Common myeloid progenitor, CD34-positive (primary cell): ENCODE measurements at regions not wholly inside any gene's neighbourhood (a gene's known extent, or its start where the extent isn't known, plus 50 kb on each side); places are given as distances from the start of the nearest gene placed in this dataset.

Source experiments
- CTCF ChIA-PET: fragments of 350-600 bp; sonication (Branson Sonifier 250); formaldehyde crosslinking; loops from one replicate; lab custom pipeline; 2021; ENCODE audit warnings: antibody characterized with exemption; lab: Charles Lee
- POLR2A ChIA-PET: fragments of 350-600 bp; sonication (Branson Sonifier 250); formaldehyde crosslinking; loops from one replicate; lab custom pipeline; 2021; ENCODE audit warnings: antibody characterized with exemption; lab: Charles Lee
- DNase-seq, 3 donors: peaks; one replicate each; pipeline versions ENCODE4 v3.0.0 to v3.0.0-alpha.2; 2013
- H3K27ac ChIP-seq, 2 experiments: 1 replicate in 1 of 2; 2 replicates in 1 of 2; pipeline ENCODE4 v1.7.0; 2013; ENCODE audit warnings: inconsistent platforms in 2 of 2, low read length in 2 of 2, mild to moderate bottlenecking in 2 of 2, low read depth in 1 of 2, moderate library complexity in 1 of 2; ENCODE audit not compliant: severe bottlenecking in 2 of 2, insufficient read depth in 1 of 2, poor library complexity in 1 of 2
- H3K27me3 ChIP-seq, 5 experiments: replicated peaks in 2 of 5; 1 replicate in 3 of 5; 2 replicates in 2 of 5; pipeline versions ENCODE4 v1.6.1 to v1.7.0; 2013; ENCODE audit warnings: low read length in 4 of 5, mild to moderate bottlenecking in 2 of 5, moderate library complexity in 2 of 5, inconsistent platforms in 1 of 5; ENCODE audit not compliant: insufficient read depth in 5 of 5, control insufficient read depth in 4 of 5
- H3K36me3 ChIP-seq, 4 experiments: 1 replicate in 2 of 4; 2 replicates in 2 of 4; pipeline versions ENCODE4 v1.6.1 to v1.7.0; 2013; ENCODE audit warnings: low read length in 3 of 4, control low read depth in 1 of 4, mild to moderate bottlenecking in 1 of 4; ENCODE audit not compliant: control insufficient read depth in 4 of 4, insufficient read depth in 4 of 4
- H3K4me1 ChIP-seq, 4 experiments: 1 replicate in 3 of 4; 2 replicates in 1 of 4; pipeline versions ENCODE4 v1.6.1 to v1.7.1; 2013; ENCODE audit warnings: low read length in 3 of 4, mild to moderate bottlenecking in 3 of 4, control low read depth in 1 of 4, inconsistent platforms in 1 of 4, moderate library complexity in 1 of 4; ENCODE audit not compliant: control insufficient read depth in 4 of 4, insufficient read depth in 4 of 4; ENCODE audit errors: control extremely low read depth in 1 of 4
- H3K4me3 ChIP-seq, 7 experiments: 1 replicate in 4 of 7; 2 replicates in 3 of 7; pipeline versions ENCODE4 v1.5.1 to v1.7.0; 2013; ENCODE audit warnings: mild to moderate bottlenecking in 7 of 7, low read length in 6 of 7, moderate library complexity in 6 of 7, inconsistent platforms in 2 of 7, low read depth in 2 of 7, control low read depth in 1 of 7; ENCODE audit not compliant: insufficient read depth in 4 of 7, control insufficient read depth in 1 of 7; ENCODE audit errors: extremely low read depth in 1 of 7
- H3K9me3 ChIP-seq, 5 experiments: 1 replicate in 4 of 5; 2 replicates in 1 of 5; pipeline versions ENCODE4 v1.6.1 to v1.7.1; 2013; ENCODE audit warnings: low read length in 4 of 5, mild to moderate bottlenecking in 2 of 5, inconsistent platforms in 1 of 5, low read depth in 1 of 5, moderate library complexity in 1 of 5; ENCODE audit not compliant: control insufficient read depth in 4 of 5, insufficient read depth in 2 of 5; ENCODE audit errors: control extremely low read depth in 1 of 5
- WGBS: methylation state at CpG from one replicate; pipeline ENCODE4 v1.1.5; 2013; ENCODE audit not compliant: insufficient coverage; 5-methylcytosine and 5-hydroxymethylcytosine counted together

DNA sequence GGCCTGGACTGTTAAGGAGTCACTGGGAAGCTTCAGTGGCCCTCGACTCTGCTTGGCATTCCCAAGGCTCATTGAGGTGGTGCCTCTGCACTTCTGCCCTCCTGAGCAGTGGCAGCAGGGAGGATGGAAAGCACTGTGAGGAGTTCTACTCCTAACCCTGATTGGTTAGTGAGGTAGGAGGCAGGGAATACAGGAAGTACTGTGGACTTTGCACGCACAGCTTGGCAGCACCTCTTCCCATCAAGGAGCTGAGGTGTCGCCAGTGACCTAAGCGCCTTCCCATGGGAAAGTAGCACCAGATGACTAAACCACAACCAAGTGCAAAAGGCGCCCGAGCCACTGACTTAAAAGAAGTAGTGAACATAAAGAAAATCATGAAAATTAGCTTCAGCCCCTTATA is 152.5 kb upstream of the CADM1 start:
- peaks cover 0 to 8% (median 2%) of the 10 kb centered on the region in 4 experiments for H3K4me1 ChIP-seq
- DNase-seq = no peak
- ChIA-PET POLR2A (no interaction called here), CTCF (interaction anchor here (1.0 kb wide), 1 partner anchor 13 kb away, joined by 3 read pairs; no protein-coding TSS in a partner anchor)
- H3K9me3 ChIP-seq = peaks cover 0 to 3% (median 0%) of the 10 kb centered on the region in 5 experiments
- 73% methylated on average over 6 of the region's 6 CpGs for WGBS
- peaks cover 8 to 89% (median 22%) of the 10 kb centered on the region in 5 experiments for H3K27me3 ChIP-seq
- H3K27ac ChIP-seq = no peak overlapping the region
- no peaks in the 10 kb centered on the region for H3K36me3 ChIP-seq
- no peak overlapping the region for H3K4me3 ChIP-seq

DNA sequence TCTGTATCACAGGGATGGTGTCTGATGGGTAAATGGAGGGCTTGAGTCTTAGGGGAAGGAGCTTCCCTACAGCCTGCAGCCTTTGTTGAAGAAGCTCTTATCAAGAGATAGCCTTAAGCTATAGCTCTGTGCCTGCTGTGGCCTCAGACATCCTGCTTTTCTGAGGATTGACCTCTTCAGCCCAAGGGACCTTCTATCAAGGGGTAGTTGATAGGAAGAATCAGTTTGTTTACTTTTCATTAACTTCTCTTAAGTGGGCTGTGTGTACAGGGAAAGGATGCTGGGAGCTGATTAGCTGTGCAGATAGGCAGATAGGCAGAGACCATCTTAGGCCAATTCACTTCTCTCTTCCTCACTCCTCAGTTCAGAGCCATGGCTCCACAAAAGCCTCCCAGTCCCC is 151.8 kb upstream of the CADM1 start:
- no peaks in the 10 kb centered on the region for H3K36me3 ChIP-seq
- H3K4me3 ChIP-seq = no peak overlapping the region
- CTCF ChIA-PET = no interaction called here
- DNase-seq = no peak
- POLR2A ChIA-PET = no interaction called here
- peaks cover 5 to 89% (median 20%) of the 10 kb centered on the region in 5 experiments for H3K27me3 ChIP-seq
- H3K4me1 ChIP-seq = peaks cover 0 to 8% (median 2%) of the 10 kb centered on the region in 4 experiments
- no peak overlapping the region for H3K27ac ChIP-seq
- peaks cover 0 to 3% (median 0%) of the 10 kb centered on the region in 5 experiments for H3K9me3 ChIP-seq

DNA sequence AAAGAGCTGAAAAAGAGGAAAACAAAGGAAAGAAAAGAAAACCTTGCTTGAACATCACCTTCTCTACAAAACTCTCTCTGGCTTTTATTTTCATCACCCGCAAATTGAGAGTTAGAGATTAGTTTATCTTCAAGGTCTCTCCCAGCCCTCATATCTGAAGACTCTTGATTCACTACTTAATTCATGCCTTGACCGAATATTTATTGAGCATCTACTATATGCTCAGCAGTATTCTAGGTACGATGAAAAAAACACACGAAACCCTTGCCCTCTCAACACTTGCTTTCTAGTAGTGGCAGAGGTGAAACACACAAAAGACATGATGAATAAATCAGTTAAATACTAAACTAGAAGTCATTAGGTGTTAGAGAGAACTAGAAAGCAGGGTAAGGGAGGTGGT is 150.6 kb upstream of the CADM1 start:
- ChIA-PET POLR2A (no interaction called here), CTCF (no interaction called here)
- DNase-seq = no peak
- peaks cover 0 to 87% (median 10%) of the 10 kb centered on the region in 5 experiments for H3K27me3 ChIP-seq
- H3K9me3 ChIP-seq = peaks cover 0 to 3% (median 0%) of the 10 kb centered on the region in 5 experiments
- H3K27ac ChIP-seq = no peak overlapping the region
- H3K4me3 ChIP-seq = no peak overlapping the region
- H3K4me1 ChIP-seq = peaks cover 0 to 7% (median 2%) of the 10 kb centered on the region in 4 experiments
- WGBS = 100% methylated on average over 2 of the region's 4 CpGs
- no peaks in the 10 kb centered on the region for H3K36me3 ChIP-seq

DNA sequence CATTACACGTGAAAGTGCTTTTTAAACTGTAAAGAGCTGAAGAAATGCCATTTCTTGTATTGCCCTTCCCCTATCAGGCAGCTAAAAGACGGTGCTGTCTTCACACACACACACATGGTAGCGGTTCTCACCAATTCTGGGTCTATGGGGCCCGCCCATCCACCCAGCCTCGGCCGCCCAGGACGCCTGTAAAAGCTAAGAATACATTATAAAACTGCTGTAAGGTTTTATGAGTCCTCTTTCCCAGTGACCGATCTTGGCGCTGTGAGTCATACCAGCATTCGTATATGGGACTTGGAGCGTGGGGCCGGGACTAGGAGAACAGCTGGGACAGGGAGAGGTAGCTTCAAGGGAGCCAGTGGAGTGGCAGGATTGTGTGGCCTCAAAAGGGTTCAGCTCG is 149.7 kb upstream of the CADM1 start:
- WGBS = 92% methylated on average over 12 of the region's 13 CpGs
- ChIA-PET POLR2A (no interaction called here), CTCF (no interaction called here)
- Histone ChIP-seq H3K27ac (no peak overlapping the region), H3K9me3 (peaks cover 0 to 3% (median 0%) of the 10 kb centered on the region in 5 experiments), H3K4me3 (no peak overlapping the region), H3K27me3 (peaks cover 0 to 82% (median 7%) of the 10 kb centered on the region in 5 experiments), H3K4me1 (no peaks in the 10 kb centered on the region), H3K36me3 (no peaks in the 10 kb centered on the region)
- DNase-seq = no peak

DNA sequence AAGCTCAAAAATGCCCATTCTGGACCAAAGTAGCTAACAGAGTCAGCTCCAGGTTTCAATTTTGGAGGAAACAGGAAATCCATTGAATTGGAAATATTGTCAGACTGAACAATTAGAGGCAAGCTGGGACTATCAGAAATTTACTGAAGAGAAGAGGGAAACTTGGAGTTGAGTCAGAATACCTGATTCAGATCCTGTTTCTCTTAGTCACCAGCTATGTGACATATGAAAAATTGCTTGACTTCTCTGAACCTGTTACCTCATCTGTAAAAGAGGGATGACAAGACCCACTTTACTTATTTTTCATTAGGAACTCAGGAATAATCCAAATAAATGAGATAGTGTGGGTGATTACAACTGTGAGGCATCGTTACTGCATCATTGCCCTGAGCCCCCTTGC is 148.9 kb upstream of the CADM1 start:
- no peak overlapping the region for H3K27ac ChIP-seq
- no peaks in the 10 kb centered on the region for H3K36me3 ChIP-seq
- H3K4me1 ChIP-seq = no peaks in the 10 kb centered on the region
- ChIA-PET CTCF (no interaction called here), POLR2A (no interaction called here)
- no peak for DNase-seq
- peaks cover 0 to 75% (median 4%) of the 10 kb centered on the region in 5 experiments for H3K27me3 ChIP-seq
- 100% methylated on average over 1 of the region's 1 CpG for WGBS
- peaks cover 0 to 3% (median 0%) of the 10 kb centered on the region in 5 experiments for H3K9me3 ChIP-seq
- H3K4me3 ChIP-seq = no peak overlapping the region

DNA sequence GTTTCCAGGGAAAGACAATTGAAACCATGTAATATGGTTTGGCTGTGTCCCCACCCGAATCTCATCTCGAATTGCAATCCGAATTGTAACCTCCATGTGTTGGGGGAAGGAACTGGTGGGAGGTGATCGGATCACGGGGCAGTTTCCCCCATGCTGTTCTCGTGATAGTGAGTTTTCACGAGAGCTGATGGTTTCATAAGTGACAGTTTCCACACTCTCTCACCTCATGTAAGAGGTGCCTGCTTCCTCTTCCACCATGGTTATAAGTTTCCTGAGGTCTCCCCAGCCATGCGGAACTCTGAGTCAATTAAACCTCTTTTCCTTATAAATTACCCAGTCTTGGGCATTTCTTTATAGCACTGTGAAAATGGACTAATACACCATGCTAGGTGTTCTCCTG is 148.3 kb upstream of the CADM1 start:
- Histone ChIP-seq H3K27ac (no peak overlapping the region), H3K9me3 (peaks cover 0 to 3% (median 0%) of the 10 kb centered on the region in 5 experiments), H3K4me3 (no peak overlapping the region), H3K27me3 (peaks cover 0 to 70% (median 4%) of the 10 kb centered on the region in 5 experiments), H3K4me1 (no peaks in the 10 kb centered on the region), H3K36me3 (no peaks in the 10 kb centered on the region)
- ChIA-PET CTCF (no interaction called here), POLR2A (no interaction called here)
- WGBS = 47% methylated on average over 5 of the region's 8 CpGs
- DNase-seq = no peak

DNA sequence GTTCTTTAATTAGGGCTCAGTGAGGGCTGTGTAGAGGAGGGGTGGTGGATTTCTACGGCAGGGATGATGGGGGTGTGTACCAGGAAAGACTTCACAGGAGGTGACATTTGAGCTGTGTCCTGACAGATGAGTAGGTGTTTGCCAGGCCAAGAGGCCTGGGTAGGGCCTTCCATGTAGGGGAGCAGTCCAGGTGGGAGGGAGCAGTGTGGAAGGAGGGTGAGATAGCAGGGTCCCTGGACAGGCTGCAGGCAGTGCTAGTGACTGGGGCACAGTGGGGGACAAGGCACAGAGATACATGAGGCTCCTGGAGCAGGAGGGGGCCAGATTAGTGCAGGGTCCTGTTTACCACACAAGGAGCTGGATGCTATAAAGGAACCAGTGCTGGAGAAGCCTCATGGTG is 147.9 kb upstream of the CADM1 start:
- Histone ChIP-seq H3K9me3 (peaks cover 0 to 3% (median 0%) of the 10 kb centered on the region in 5 experiments), H3K4me3 (no peak overlapping the region), H3K27ac (no peak overlapping the region), H3K27me3 (peaks cover 0 to 69% (median 2%) of the 10 kb centered on the region in 5 experiments), H3K4me1 (no peaks in the 10 kb centered on the region), H3K36me3 (no peaks in the 10 kb centered on the region)
- WGBS = 50% methylated on average over 1 of the region's 1 CpG
- ChIA-PET POLR2A (no interaction called here), CTCF (no interaction called here)
- DNase-seq = no peak
